ENCODE measurements at regions not wholly inside any gene's neighbourhood (a gene's known extent, or its start where the extent isn't known, plus 50 kb on each side); places are given as distances from the start of the nearest gene placed in this dataset.
"Not testable (repeated sequence)": the region's sequence is repeated elsewhere in the genome, so short reads cannot be mapped to it uniquely, and the experiment has no call there.

DNA sequence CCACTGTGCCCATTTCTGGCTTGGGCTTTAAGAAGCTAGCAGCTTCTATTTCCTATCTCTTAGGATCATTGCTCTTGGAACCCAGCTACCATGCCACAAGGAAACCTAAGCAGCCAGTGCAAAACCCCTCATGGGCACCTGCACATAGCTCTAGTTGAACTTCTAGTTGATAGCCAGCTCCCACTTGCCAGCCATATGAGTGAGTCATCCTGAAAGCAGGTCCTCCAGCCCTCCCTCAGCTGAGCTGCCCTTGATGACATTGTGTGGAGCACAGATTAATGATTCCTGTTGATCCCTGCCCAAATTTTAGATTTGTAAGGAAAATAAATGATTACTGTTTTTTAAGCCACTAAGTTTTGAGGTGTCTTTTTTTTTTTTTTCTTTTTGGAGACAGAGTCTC, 234.2 kb upstream of the FBXO33 start:
- FAIRE-seq (no peak), DNase-seq (ENCODE audit: insufficient read length, low spot score) (no peak)
- TF ChIP-seq CTCF (IDR thresholded peaks at IDR 0.05; ENCODE audit: insufficient read depth, missing control alignments): no peak

- DNase-seq (ENCODE audit: insufficient read length, low spot score): no peak
- FAIRE-seq: no peak
- TF ChIP-seq CTCF (IDR thresholded peaks at IDR 0.05; ENCODE audit: insufficient read depth, missing control alignments): no peak
Observed at GRCh38 chr14:39665075-39665475, 232.8 kb upstream of the FBXO33 start.

GRCh38 chr14:39664646-39665045, 232.4 kb upstream of the FBXO33 start:
- no peak for FAIRE-seq
- TF ChIP-seq CTCF (IDR thresholded peaks at IDR 0.05; ENCODE audit: insufficient read depth, missing control alignments): no peak

GRCh38 chr14:39641224-39641623, 209.0 kb upstream of the FBXO33 start:
- DNase-seq (ENCODE audit: insufficient read length, low spot score) (no peak), FAIRE-seq (no peak)
- no peak for TF ChIP-seq CTCF (IDR thresholded peaks at IDR 0.05; ENCODE audit: insufficient read depth, missing control alignments)

More at GRCh38 chr14:39664646-39665045, 232.4 kb upstream of the FBXO33 start:
- no peak for DNase-seq (ENCODE audit: insufficient read length, low spot score)

DNA sequence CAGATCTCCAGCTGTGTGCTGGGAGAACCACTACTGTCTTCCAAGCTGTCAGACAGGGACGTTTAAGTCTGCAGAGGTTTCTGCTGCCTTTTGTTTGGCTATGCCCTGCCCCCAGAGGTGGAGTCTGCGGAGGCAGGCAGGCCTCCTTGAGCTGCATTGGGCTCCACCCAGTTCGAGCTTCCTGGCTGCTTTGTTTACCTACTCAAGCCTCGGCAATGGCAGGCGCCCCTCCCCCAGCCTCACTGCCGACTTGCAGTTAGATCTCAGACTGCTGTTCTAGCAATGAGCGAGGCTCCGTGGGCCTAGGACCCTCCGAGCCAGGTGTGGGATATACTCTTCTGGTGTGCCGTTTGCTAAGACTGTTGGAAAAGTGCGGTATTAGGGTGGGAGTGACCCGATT, 206.8 kb upstream of the FBXO33 start:
- DNase-seq (ENCODE audit: insufficient read length, low spot score); FAIRE-seq: not testable (repeated sequence)

DNA sequence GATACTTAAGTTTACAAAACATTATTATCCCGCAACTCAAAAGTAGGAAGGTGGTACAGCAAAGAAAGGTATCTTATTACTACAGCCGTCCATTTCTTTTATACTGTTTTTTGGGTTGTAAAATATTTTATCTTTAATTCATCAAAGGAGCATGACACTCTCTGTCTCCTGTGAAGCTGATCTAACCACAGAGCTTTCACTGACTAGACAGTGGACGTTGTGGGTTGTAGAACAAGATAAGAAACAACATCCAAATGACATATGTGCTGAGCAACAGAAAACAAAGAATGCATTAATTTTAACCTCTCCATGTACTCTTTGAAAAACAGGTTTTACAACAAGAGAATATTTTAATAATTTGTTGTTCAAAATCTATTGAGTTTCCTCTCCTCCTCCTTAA, 195.9 kb upstream of the FBXO33 start:
- DNase-seq (ENCODE audit: insufficient read length, low spot score) (no peak), FAIRE-seq (no peak)
- TF ChIP-seq CTCF (IDR thresholded peaks at IDR 0.05; ENCODE audit: insufficient read depth, missing control alignments): no peak

GRCh38 chr14:39626589-39627576, 194.7 kb upstream of the FBXO33 start:
- DNase-seq (ENCODE audit: insufficient read length, low spot score) (no peak), FAIRE-seq (no peak)

More at GRCh38 chr14:39626589-39627576, 194.7 kb upstream of the FBXO33 start:
- no peak for TF ChIP-seq CTCF (IDR thresholded peaks at IDR 0.05; ENCODE audit: insufficient read depth, missing control alignments)
